MM.1S (cell line): ENCODE measurements at regions not wholly inside any gene's neighbourhood (a gene's known extent, or its start where the extent isn't known, plus 50 kb on each side); places are given as distances from the start of the nearest gene placed in this dataset.

Experiments
- EZH2 ChIP-seq: fragments of 300-600 bp; sonication (generic); optimal IDR thresholded peaks from 2 replicates; pipeline ENCODE3; 2017; ENCODE audit warnings: low read depth, mild to moderate bottlenecking, antibody characterized with exemption, low read length, mixed read lengths
- EZH2phosphoT487 ChIP-seq: fragments of 300-600 bp; sonication (generic); IDR thresholded peaks from 2 replicates; pipeline ENCODE4 v1.6.1; 2018; ENCODE audit warnings: antibody characterized with exemption, low read length
- TF ChIP-seq, protein P1 (sequence below): fragments of 300-600 bp; sonication (generic); IDR thresholded peaks from 2 replicates; pipeline ENCODE4 v1.5.1; 2016; ENCODE audit warnings: antibody characterized with exemption, low read length, mixed read lengths

DNA sequence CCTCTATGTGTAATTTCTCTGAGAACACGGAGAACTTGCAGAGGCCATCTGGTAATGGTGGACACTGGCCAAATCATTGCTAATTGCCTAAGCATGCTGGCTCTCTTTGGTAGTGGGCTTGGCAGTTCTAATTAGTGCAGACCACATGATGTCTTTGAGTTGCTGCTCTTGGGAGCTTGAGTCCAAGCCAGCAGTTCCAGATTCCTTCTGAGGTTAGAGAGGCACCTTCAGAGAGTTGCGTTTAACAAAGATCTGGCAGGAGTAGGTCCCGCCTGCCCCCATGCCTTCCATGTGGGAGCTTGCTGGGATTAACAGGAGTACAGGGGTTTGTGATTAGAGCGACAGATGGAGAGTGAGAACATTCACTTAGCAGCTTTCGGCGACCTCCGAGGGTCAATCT lies 449.0 kb upstream of the LMCD1 start:
- TF ChIP-seq, protein P1, sequence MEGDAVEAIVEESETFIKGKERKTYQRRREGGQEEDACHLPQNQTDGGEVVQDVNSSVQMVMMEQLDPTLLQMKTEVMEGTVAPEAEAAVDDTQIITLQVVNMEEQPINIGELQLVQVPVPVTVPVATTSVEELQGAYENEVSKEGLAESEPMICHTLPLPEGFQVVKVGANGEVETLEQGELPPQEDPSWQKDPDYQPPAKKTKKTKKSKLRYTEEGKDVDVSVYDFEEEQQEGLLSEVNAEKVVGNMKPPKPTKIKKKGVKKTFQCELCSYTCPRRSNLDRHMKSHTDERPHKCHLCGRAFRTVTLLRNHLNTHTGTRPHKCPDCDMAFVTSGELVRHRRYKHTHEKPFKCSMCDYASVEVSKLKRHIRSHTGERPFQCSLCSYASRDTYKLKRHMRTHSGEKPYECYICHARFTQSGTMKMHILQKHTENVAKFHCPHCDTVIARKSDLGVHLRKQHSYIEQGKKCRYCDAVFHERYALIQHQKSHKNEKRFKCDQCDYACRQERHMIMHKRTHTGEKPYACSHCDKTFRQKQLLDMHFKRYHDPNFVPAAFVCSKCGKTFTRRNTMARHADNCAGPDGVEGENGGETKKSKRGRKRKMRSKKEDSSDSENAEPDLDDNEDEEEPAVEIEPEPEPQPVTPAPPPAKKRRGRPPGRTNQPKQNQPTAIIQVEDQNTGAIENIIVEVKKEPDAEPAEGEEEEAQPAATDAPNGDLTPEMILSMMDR = no peak
- TF ChIP-seq EZH2 (no peak), EZH2phosphoT487 (no peak)
